Muscle of back (tissue), 3 donors: ENCODE measurements at regions not wholly inside any gene's neighbourhood (a gene's known extent, or its start where the extent isn't known, plus 50 kb on each side); places are given as distances from the start of the nearest gene placed in this dataset.
"Not testable (repeated sequence)": the region's sequence is repeated elsewhere in the genome, so short reads cannot be mapped to it uniquely, and the experiment has no call there.

Experiments used
- DNase-seq, 3 donors: peaks; one replicate each; pipeline versions ENCODE4 v3.0.0 to v3.0.0-alpha.2; 2013

GRCh38 chr7:153406486-153406872 lies 645.7 kb upstream of the DPP6 start:
- DNase-seq: no peak

DNA sequence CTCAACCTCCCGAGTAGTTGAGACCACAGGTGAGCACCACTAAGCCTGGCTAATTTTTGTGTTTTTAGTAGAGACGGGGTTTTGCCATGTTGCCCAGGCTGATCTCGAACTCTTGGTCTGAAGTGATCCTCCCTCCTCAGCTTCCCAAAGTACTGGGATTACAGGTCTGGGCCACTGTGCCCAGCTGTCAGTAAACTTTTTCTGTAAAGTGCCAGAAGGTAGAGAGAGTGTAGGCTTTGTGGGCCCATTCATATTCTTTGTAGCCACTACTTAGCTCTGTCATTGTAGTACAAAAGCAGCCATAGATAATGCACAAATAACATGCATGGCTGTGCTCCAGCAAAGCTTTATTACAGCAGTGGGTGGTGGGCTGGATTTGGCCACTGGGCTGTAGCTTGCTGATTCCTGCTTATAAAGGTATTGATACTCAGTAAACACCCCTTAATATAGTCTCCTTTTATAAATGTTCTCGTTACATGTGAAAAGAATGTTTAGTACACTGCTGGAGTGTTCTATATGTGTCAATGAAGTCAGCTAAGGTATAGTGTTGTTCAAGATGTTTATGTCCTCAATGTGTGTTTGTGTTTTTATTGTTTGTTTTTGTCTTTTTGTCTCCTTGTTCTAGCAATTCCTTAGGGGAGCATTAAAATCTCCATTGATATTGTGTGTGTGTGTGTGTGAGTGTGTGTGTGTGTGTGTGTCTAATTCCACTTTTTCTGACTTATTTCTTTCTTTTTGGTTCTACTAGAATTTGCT lies 644.7 kb upstream of the DPP6 start:
- no peak for DNase-seq

- DNase-seq: no peak
Observed at GRCh38 chr7:153408360-153409335, 643.5 kb upstream of the DPP6 start.

DNA sequence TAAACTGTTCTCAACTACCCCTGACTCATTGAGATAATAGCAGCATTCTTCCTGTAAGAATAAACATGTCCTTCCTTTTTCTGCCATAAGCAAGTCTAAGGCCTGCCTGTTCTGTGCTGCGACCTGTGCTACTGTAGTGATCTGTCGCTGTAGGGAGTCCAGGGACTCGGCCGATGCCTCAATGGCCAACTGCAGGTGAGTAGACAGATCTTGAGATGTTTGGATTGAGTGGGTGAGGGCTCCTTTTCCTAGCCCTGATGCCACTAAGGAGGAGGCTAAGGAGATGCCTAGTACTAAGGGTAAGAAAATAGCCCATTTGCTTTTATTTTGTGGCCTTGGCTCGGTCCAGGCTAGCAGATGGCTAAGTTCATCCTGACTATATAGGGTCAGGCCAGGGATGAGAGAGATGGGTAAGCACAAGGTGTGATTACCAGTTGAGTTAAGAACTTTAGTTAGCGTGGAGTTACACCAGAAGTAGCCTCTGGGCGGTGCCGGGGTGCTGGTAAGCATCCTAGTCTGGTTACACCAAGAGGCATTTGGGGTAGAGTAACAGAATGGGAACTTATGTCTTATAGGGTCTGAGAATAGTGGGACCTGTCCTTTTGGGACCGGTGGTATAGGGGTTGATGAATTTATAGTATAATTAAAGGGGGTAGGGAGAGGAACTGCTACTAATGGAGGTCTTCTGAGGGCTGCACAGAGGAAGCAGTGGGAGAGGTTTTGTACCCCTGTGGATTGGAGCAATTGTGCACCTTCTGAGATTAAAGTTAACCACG lies 642.4 kb upstream of the DPP6 start:
- DNase-seq: not testable (repeated sequence)

DNA sequence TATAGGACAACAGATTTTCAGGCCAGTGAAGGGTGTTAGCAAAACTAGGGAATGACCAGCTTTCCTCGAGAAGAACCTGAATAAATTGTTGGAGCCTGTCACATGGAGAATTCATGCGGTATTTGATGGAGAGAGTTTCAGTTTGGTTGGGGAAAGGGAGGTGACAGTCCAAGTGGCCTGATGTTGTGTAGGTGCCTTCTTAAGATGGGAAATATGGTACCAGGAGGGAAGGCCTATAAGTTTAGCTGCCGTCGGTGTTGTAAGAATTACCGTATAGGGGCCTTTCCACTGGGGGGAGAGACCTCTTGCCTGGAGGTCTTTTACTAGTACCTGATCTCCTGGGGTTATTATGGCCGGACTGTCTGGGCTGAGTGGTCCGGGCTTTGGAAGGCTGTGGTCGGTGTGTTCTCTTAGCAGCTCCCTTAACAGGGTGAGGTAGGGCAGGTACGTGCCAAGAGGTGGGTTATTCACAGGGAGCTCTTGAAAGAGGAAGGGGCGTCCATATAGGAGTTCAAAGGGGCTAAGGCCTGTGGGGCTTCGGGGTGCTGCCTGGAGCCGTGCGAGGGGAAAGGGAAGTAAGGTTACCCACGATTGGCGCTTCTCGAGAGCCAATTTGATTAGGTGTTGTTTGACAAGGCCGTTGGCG lies 641.1 kb upstream of the DPP6 start:
- DNase-seq: not testable (repeated sequence)

GRCh38 chr7:153412114-153412823 lies 639.9 kb upstream of the DPP6 start:
- not testable (repeated sequence) for DNase-seq

DNA sequence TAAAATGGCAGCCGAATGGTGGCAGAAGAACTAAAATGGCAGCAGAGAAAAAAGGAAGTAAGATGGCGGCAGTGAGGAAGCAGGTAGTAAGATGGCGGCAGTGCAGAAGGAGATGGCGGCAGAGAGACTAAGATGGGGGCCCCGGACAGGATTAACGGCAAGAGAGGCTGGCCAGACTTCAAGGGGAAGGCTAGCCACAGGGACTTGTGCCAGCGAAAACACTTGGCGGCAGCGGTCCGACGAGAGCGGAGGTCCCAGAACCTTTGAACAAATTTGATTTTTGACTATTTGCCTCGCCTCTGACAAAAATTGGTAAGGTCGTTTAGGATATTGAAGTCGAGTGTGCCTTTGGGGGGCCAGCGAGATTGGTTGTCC lies 639.4 kb upstream of the DPP6 start:
- DNase-seq: not testable (repeated sequence)

DNA sequence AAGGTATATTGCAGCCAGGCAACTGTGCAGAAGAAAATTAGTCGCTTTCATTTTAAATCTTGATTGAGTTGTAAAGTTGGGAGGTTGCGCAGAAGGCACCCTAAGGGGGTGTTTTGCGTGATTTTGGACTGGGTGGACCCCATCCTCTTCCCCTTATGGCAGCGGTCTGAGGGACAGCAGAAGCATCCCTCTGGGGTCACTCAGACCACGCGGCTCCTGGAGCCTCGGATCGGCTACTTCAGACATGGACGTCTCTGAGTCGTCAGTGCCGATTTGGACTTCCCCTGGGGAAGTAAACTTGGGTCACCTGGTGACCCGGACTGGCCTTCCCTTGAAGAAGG lies 639.0 kb upstream of the DPP6 start:
- DNase-seq: no peak

- DNase-seq: no peak
Observed at GRCh38 chr7:153413540-153414287, 638.5 kb upstream of the DPP6 start.

- no peak for DNase-seq
Observed at GRCh38 chr7:153414288-153414629, 637.9 kb upstream of the DPP6 start.

GRCh38 chr7:153415632-153416031 lies 636.6 kb upstream of the DPP6 start:
- DNase-seq: no peak

- no peak for DNase-seq
Observed at GRCh38 chr7:153422291-153423209, 629.6 kb upstream of the DPP6 start.

GRCh38 chr7:153423210-153423590 lies 629.0 kb upstream of the DPP6 start:
- no peak for DNase-seq

DNA sequence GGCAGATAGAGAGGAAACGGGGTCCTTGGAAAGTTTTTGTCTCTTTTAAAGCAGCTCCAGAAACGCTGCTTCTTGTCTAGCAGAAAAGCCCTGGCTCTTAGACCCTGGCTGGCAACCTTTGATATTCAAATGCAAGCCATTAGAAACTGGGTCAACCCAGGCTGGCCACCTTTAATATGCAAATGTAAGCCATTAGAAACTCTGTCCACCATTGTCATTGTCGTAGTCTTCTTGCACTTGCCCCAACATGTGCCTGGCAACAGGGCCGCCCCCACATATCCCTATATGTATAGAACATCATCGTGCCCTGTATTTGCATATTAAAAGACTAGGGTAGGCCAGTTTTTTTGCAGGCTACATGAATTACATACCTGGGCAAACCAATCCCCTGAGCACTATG lies 621.3 kb upstream of the DPP6 start:
- no peak for DNase-seq

DNA sequence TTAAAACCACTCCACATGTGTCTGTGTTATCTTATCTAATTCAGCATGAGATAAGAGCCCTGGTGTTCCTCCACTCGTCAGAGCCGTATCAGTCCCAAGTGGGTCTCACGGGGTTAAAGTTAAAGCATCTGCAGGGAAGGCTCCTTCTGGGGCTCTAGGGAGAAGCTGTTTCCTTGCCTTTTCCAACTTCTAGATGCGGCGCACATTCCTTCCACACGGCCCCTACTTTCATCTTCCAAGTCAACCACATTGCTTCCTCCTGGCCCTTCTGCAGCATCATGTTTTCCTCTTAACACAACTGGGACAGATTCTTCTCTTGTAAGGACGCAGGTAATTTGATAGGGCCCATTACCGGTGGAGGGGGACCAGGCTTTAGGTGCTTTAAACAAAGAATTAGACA lies 620.1 kb upstream of the DPP6 start:
- peak in 1 of 3 donors; percentile 36 for DNase-seq

GRCh38 chr7:153433223-153433622 lies 619.0 kb upstream of the DPP6 start:
- no peak for DNase-seq

GRCh38 chr7:153440715-153441114 lies 611.5 kb upstream of the DPP6 start:
- no peak for DNase-seq

- DNase-seq: peak; percentile 27 to 81 (median 62)
Observed at GRCh38 chr7:153443032-153443701, 609.0 kb upstream of the DPP6 start.

GRCh38 chr7:153444641-153445040 lies 607.6 kb upstream of the DPP6 start:
- DNase-seq: peak in 1 of 3 donors; percentile 37
